T-helper 22 cell (primary cell): ENCODE measurements at regions not wholly inside any gene's neighbourhood (a gene's known extent, or its start where the extent isn't known, plus 50 kb on each side); places are given as distances from the start of the nearest gene placed in this dataset.

Experiments
- DNase-seq: peaks from one replicate; pipeline ENCODE4 v3.0.0-alpha.2; 2020; ENCODE audit warnings: low read depth

DNA sequence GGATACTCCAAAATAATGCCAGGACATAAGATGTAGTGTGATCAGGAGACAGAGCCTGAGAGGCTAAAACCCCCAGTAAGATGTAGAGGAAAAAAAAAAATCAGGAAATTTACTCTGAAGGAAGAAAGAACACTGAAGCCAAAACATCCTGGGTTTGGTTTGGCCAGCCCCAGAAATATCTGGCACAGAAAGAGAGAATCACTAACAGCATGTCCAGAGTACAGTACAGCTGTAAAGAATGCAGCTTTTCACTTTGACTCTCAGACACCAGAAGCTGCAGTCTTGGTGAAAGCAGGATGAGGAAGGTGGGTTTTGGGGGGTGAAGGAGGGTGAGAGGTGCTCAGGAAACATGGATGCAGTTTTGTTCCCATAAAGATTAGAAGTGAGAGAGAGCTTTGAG, 1577.7 kb upstream of the ACVR2A start:
- no peak for DNase-seq

DNA sequence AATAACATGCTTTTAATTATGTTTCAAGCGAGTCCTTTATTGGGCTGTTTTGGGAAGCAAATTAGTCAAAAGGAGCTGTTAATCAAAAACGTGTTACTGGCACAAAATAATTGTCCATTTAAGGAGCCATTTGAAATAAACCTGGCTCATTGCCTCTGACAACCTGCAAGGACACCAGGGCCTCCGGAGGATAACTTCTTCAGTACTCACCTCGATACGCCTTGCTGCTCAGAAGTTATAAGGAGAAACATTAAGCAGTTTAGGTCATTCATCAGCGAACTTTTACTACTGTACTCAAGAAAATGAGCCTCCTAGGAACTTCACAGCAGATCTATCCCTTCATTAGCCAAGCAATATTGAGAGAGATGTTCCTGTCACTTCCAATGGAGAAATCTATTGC, 1579.2 kb upstream of the ACVR2A start:
- DNase-seq: no peak

DNA sequence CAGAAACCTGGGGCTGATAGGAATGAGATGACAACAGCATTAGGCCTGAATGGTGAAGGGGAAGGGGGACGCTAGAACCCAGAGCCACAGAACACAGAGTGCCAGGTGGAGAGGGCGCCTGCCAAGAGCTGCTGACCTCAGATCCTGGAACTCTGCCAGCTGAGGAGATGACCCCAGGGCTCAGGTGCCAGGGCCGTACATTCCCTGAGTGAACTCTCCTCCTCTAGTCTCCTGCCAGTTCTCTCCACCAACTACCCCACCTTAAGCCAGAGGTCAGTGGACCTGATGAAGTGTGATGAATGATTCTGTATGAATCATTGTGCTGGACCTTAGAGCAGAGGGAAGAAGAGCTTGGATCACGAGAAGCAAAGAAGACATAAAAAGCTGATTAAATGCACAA, 1582.2 kb upstream of the ACVR2A start:
- no peak for DNase-seq

DNA sequence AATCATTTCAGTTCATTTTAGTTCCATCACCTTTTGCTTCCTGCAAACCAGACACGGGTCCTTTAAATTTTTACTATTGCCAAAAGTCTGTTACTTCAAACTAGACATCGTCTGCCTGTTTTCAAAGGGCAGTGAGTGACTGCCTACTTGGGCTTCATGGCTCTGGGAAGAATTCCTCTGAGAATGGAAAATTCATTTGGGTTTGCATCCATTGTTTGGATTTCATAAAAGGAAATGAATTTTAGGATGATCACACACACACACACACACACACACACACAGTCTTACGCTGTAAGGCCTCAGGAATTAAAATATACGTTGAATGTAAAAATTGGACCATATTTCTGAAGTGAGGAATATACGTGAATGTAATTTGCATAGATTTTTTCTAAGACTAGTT, 1584.3 kb upstream of the ACVR2A start:
- no peak for DNase-seq

DNA sequence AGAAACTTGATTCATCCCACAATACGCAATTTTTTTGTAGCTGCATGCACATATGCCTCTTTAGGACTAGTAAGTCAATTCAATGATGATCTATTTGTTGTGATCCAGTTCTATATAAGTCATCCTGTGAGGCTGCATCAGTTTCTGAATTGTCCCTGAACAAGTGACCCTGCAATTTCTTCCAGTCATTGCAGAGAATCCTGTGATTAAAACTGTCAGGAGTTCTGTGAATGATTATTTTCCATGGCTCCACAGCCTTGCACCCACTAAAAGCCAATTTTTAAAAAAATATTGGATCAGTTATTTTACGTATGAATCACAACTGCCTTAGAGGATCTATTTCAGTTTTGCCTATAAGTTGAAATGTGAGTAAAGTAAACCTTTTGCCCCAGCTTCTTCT, 1585.0 kb upstream of the ACVR2A start:
- no peak for DNase-seq

DNA sequence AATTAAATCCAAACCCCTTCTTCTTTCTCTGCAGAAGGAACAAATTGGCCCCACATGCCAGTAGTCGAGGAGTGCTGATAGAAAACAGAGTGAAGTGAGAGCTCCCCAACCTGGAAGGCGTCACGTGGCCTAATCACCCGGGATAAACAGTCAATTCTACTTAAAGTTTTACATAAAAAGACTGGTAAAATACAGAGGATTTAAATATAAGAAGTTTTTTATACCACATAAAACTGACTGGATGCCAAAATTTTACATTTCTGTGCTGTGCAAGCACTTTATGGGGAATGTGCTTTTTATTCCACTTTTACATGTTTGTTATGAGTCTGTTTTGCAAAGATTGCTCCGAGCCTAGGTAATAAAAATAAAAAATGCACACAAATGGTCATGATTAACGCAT, 1586.8 kb upstream of the ACVR2A start:
- no peak for DNase-seq

DNA sequence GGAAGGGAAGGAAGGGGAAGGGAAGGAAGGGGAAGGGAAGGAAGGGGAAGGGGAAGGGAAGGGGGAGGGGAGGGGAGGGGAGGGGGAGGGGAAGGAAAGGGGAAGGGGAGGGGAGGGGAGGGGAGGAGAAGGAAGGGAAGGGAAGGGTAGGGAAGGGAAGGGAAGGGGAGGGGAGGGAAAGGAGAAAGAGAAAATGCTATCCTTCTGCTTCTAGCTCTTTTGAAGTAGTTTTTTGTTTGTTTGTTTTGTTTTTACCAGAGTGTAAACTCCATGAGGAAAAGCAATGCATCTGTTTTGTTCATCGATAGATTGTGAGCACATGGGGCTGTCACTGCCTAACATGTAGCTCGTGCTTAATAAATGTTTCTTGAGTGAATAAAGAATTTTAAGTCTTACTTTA, 1592.7 kb upstream of the ACVR2A start:
- DNase-seq: no peak

DNA sequence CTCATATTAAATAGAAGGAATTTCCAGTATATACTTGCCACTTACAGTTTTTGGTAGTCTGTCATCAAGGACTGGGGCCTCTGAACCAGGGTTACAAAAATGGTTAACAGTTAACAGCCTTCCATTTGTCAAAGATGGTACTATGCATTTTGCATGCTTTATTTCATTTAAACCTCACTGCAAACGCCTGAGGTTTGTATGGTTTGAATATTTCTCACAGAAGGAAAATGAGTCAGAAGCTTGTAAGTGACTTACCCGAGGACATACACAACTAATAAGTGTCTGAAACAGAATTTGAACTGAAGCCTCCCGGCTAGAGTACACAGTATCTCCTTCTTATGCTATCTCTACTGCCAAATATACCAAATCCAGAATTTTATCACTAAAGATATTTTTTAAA, 1593.5 kb upstream of the ACVR2A start:
- no peak for DNase-seq

DNA sequence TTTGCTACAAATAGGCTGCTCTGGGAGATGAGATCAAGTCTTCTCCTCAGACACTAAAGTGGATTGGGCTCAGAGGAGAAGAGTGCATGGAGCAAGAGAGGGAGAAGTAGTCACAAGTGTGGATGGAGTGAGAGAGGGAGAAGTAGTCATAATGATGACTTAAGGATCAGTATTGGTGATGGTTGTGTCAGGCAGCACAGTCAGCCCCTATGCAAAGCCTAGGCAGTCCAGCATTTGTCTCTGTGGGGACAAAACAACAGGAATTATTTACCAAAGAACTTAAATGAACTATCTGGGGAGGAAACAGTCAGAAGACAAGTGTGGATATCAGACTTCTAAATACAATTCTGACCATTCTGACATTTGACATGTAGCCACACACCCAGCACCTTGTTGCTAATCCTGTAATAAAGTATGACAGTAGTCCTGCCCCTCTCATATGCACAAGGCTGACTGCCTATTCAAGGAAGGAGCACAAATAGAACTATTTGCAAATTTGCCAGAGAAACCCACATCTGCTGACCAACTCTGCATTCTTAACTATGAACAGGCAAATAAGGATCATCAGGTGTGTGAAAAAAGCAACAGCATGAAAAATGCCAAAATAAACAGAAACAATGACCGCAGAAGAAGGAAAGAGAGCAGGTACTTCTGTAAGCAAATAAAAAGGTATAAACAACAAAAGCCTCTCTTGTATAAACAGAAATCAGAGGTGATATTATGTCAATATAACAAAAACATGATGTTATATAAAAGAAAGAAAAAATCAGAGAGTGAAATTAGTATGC, 1597.9 kb upstream of the ACVR2A start:
- no peak for DNase-seq

DNA sequence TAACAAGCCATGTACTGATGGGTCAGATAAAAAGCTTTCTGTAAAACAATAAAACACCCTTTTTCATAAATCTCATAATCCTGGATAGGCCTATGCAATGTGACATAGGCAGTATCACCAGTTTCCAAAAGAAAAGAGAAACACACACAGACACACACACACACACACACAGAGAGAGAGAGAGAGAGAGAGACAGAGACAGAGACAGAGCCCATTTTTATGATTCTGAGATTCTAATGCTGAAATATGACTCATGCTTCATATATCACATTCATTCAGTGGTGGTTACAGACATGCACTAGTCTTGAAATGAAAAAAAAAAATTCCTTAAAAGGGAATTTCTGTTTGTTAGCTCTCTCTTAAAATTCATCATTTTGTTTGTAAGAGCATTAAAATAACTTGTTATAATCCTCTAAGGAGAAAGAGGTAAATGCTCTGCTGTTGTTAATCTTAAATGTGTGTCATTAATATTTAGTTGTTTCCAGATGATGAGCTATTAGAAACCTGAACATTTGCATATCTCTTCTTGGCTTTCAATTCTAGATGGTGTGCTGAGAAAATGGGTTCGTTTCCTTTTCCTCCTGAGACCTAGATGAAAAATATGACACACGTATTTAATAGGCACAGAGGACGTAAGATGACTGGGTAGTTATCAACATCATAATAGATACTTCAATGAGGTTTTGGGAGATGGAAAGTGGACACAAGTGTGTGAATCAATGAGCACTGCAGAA, 1598.7 kb upstream of the ACVR2A start:
- no peak for DNase-seq

DNA sequence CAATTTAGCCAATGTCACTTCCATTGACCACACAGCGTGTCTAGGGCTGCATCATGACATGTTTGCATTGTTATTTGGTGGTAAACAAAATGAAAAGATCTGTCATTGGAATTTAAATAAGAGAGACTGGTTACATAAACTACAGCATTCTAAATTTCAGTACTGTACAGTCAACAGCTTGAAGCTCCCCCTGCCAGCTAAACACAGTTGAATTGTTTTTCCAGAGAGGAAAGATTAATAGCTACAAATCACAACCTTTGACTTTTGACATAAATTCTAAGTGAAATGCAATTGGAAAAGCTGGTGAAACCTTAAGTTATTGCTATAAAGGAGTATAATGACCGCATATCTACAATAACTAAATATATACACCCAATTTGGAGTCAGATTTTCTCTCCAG, 1600.0 kb upstream of the ACVR2A start:
- no peak for DNase-seq

DNA sequence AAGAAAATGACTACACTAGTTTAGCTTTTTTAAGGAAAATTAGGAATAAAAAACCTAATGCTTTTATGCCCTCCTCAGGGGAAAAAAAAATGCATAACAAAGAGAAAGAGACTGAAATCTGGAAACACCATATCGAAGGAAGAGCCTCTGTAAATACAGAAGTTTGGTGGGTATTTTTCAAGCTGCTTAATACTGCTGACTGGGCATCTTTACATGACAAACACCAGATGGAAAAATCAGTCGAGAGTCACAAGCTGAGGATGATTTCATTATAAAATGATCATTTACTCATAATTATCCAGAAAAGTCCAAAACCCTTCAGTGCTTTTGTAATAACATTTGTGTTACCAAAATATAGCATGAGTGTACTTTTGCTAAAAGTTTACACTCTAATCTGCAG, 1600.7 kb upstream of the ACVR2A start:
- DNase-seq: no peak

DNA sequence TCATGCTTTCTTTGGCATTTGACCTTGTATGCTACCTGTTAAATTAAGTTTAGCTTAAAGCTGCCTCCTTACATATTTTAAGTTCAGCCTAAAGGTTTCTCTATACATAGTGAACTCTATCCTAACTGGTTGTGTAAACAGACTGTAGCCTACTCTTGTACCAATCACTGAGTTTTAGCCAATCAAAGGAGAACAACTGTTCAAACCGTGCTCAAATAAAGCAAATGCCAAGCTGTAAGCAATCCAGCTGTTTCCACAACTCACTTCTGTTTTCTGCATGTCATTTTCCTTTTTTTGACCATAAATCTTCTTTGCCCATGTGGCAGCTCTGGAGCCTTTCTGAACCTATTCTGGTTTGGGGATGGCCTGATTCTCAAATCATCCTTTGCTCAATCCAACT, 1603.8 kb upstream of the ACVR2A start:
- no peak for DNase-seq

DNA sequence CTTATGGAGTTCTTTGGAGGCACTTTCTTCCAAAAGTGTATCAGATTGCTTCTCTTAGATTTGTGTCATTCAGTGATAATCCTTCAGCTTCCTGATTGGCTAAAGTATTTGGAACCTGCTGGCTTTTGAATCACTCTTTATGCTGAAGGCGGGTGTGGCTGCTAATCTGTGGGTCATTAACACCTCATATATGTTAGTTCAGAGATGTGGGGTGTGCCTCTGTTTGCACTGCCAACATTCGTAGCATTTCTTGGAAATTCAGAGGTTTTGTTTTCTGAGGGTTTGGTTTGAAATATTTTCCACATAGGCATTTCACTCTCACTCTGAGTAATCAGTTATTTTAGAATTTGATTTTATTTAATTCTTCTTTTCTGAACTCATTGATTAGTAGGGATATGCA, 1604.4 kb upstream of the ACVR2A start:
- no peak for DNase-seq

DNA sequence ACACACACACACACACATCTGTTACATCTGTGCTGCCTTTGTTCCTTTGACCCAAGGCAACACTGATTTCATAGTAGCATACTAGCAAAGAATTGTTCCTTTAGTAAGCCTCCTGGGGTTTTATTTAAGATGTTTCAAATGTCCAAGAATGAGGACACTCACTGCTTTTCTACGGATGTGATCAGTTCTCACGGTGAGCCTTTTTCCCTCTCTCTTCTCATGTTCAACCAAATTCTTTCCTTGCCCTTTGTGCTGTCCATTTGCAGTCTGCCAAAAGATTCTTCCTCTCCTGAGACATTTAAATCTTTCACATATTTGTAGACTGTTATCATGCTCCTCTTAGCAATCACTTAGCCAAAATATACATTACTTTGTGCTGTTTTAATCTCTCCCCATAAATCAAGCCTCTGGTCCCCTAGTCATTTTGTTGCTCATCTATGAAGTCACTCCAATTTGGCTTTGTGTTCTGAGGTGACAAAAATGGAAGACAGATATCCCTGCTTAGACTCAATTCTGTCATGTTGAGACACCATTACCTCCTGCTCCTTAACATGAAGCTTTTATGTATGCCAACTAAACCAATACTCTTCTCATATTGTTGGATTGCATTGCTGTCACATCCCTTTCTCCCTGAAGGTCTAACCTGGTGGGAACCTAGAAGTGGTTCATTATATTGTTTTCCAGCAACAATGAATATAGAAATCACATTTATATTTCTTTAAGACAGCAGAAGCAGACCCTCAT, 1605.3 kb upstream of the ACVR2A start:
- DNase-seq: no peak

DNA sequence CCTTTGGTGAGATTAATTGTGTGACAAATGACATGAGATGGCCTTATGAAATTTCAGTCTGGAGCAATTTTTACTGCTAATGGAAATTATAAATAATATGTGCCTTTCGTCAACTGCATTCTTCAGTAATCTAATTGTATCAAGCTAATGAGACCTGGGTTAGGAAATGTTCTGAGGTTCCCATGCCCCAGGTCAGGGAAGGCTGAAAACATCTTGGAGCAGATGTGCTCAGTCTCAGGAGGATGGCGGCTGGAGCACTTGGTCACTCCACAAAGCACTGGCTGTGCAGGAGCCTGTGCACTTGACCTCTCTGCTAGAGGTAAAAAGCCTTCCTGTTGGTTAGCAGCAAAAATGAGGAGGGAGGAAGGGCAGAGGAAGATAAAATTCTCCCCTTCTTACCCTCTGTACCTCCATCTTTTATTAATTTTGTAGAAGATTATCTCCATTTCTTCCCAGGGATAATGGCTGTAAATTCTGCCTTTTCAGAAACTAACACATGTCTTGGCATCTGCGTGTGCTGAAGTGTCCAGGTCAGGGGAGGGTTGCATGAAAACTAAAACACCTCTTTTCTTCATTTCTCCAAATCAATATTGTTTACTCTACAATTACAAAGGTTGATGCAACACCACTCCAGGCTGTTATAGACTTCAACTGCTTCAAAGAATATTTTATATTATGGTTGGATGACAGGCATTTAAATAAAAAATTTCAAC, 1606.4 kb upstream of the ACVR2A start:
- DNase-seq: no peak

DNA sequence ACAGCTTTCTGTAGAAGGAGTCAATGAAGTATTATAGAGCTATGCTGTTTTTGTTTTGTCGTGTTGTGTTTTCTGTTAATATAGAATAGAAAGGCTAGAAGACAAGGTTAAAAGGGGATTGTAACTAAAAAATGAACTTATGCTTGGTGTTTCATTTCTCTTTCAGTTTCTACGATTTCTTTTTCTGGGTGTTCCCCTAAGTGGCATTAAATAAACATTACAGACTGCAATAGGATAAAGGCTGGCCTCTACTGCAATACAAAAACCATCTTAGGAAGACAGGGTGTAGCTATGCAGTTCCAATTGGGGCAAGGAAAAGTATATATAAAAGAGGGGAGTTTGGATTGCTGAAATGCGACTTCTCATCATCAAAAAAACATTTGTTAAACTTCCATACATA, 1609.7 kb upstream of the ACVR2A start:
- no peak for DNase-seq

DNA sequence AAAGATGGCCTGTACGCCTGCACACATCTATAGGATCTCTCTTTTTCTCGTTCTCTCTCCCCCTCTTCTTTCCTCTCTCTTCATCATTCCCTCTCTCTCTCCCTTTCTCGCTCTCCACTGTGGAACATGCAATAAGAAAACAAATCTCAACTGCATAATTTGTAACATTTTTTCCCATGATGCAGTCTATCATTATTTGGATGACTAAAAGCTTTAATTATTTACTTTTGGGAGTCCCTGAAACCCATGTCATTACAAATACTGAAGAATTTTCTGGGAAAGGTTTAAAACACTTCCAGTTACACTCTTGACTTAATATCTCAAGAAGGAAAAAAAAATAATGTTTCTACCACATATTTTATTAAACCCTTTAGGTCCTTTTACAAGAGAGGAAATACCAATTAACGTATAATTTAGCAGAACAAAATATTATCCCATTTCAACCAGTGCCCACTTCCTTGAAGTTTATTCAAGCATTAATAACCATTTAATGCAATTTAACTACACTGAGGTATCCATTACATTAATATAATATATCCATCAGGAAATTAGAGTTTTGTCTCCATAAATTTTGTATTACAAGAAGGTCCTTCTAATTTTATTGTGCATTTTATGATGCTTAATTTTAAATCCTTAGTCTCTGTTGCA, 1615.2 kb upstream of the ACVR2A start:
- DNase-seq: no peak

DNA sequence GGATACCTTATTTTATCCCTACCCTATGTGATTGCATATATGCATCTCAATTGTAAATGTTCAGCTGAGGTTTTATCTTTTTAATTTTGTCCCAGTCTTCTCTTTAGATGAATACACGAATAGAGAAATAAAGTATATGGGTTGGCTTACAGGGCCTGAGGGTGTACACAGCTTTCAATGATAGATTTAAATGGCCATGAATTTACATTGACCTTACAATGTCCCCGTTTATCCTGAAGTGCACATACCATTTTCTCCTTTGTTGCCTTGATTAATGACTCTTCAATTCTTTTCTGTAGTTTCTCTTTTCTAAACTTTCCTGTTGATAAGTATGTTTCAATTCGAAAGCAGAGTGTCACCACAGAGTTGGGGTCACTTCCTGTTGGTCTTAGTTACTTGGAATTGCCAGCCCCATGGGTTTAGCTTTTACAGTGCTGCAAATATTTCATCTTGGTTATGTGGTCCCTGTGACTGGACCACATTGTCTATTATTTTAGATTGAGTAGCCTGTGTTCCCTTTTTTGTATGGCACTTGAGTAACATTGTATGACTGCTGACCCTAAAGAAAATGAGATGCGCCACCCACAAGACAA, 1616.3 kb upstream of the ACVR2A start:
- no peak for DNase-seq

DNA sequence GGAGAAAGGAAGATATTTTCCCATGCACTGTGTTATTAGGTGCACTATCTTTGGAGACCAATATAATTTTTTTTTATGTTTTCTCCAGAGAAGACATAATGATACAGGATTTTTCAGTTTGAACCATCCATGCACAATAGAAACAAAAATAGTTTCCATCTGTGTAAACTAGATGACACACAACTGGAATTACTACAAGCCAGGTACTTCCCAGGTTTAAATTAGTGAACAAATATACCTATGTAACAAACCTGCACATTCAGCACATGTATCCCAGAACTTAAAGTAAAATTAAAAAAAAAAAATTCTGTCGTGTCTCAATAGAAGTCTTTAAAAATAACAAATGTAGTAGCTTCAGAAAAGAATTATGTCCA, 1616.8 kb upstream of the ACVR2A start:
- DNase-seq: no peak

DNA sequence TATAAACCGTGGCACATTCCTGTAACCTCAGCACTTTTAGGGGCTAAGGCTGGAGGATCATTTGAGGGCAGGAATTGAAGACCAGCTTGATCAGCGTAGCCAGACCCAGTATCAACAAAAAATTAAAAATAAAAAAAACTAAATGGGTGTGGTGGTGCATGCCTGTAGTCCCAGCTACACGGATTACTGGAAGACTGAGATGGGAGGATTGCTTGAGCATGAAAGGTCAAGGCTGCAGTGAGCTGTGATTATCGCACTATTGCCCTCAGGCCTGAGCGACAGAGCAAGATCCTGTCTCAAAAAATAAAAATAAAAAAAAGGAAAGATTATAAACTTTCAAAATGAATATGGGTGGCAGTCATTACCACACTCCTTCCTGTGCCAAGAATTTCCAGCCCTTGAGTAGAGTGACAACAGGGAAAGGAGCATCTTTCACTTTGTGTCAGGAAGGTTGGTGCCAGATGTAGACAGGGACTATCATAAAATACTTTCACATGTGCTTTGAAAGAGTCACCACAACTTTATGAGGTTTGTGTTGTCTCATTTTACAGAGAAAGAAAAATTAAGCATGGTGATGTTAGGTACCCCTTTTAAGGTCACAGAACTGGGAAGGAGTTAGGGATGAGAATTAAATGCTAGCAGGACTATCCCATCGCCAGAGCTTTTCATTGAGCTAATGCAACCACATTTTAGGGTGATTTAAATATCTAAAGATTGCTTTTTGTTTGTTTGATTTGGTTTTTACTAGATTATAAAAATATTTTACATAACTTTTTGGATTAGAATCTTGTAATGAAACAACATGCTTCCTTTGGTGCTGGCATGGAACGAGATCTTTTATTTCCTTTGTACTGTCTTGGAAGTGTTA, 1617.4 kb upstream of the ACVR2A start:
- no peak for DNase-seq
